GM21529 (cell line): ENCODE measurements at regions not wholly inside any gene's neighbourhood (a gene's known extent, or its start where the extent isn't known, plus 50 kb on each side); places are given as distances from the start of the nearest gene placed in this dataset.
"Not testable (repeated sequence)": the region's sequence is repeated elsewhere in the genome, so short reads cannot be mapped to it uniquely, and the experiment has no call there.

Source experiments
- ATAC-seq: cut with Tn5 transposase; IDR thresholded peaks from one replicate; pipeline ENCODE4 v1.9.1; 2021; ENCODE audit not compliant: unreplicated experiment

GRCh38 chr5:152688561-152689249 lies 283.6 kb upstream of the NMUR2 start:
- ATAC-seq: no peak

- no peak for ATAC-seq
These were observed 284.2 kb upstream of the NMUR2 start for GRCh38 chr5:152689250-152689711.

- no peak for ATAC-seq
These were observed 289.2 kb upstream of the NMUR2 start for GRCh38 chr5:152694231-152694630.

- no peak for ATAC-seq
These were observed 296.3 kb upstream of the NMUR2 start for GRCh38 chr5:152701305-152701949.

GRCh38 chr5:152704286-152704685 lies 299.2 kb upstream of the NMUR2 start:
- ATAC-seq: no peak

- no peak for ATAC-seq
These were observed 306.8 kb upstream of the NMUR2 start for GRCh38 chr5:152711801-152712388.

GRCh38 chr5:152717393-152717792 lies 312.3 kb upstream of the NMUR2 start:
- ATAC-seq: no peak

GRCh38 chr5:152723482-152723881 lies 318.4 kb upstream of the NMUR2 start:
- ATAC-seq: no peak

- no peak for ATAC-seq
These were observed 325.1 kb upstream of the NMUR2 start for GRCh38 chr5:152730176-152730575.

- ATAC-seq: no peak
These were observed 331.8 kb upstream of the NMUR2 start for GRCh38 chr5:152736906-152737305.

GRCh38 chr5:152739916-152740315 lies 334.8 kb upstream of the NMUR2 start:
- no peak for ATAC-seq

- not testable (repeated sequence) for ATAC-seq
These were observed 336.0 kb upstream of the NMUR2 start for GRCh38 chr5:152741126-152741525.

GRCh38 chr5:152787709-152788217 lies 382.7 kb upstream of the NMUR2 start:
- ATAC-seq: not testable (repeated sequence)

GRCh38 chr5:152801886-152802285 lies 396.8 kb upstream of the NMUR2 start:
- ATAC-seq: no peak

- ATAC-seq: no peak
These were observed 399.1 kb upstream of the NMUR2 start for GRCh38 chr5:152804179-152804578.

GRCh38 chr5:152811988-152812387 lies 406.9 kb upstream of the NMUR2 start:
- no peak for ATAC-seq

GRCh38 chr5:152813526-152813925 lies 408.4 kb upstream of the NMUR2 start:
- ATAC-seq: no peak

- ATAC-seq: no peak
These were observed 414.8 kb upstream of the NMUR2 start for GRCh38 chr5:152819891-152820290.

- peak; percentile 48 for ATAC-seq
These were observed 419.2 kb upstream of the NMUR2 start for GRCh38 chr5:152824316-152824715.

GRCh38 chr5:152838241-152838786 lies 433.2 kb upstream of the NMUR2 start:
- no peak for ATAC-seq

GRCh38 chr5:152844713-152845112 lies 439.6 kb upstream of the NMUR2 start:
- no peak for ATAC-seq

GRCh38 chr5:152853361-152853760 lies 448.3 kb upstream of the NMUR2 start:
- ATAC-seq: no peak
